ENCODE measurements at regions not wholly inside any gene's neighbourhood (a gene's known extent, or its start where the extent isn't known, plus 50 kb on each side); places are given as distances from the start of the nearest gene placed in this dataset.
A peak's percentile ranks its signal among the peaks of the same experiment; 100 is the strongest.

DNA sequence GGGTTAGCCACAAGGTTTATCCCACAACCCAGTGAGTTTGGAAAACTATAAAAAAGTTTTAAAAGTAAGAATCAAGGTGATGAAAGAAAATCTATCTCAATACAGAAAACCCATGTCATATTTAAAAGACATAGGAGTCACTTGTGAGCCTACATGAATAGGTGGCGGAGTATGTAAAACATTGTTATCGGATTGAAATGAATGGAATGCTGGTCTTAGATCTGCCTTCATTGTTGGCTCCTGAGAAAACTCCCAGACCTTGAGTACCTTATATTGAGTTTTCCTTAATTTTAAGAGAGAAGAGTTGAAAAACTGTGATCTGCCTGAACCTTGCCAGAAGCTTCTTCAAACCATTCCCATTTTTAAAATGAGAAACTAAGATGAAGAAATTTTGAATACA is 551.1 kb downstream of the EFNA5 start:
- Mint-ChIP-seq H3K4me3 (ENCODE audit: unreplicated experiment) (no peak overlapping the region), H3K36me3 (ENCODE audit: low read depth, unreplicated experiment) (no peaks in the 10 kb centered on the region), H3K4me1 (ENCODE audit: low read depth, unreplicated experiment) (peaks cover 12% of the 10 kb centered on the region), H3K27me3 (ENCODE audit: low read depth, unreplicated experiment) (no peaks in the 10 kb centered on the region), H3K9me3 (ENCODE audit: unreplicated experiment) (no peaks in the 10 kb centered on the region), H3K27ac (ENCODE audit: unreplicated experiment) (no peak overlapping the region)
- TF ChIP-seq, protein P1, sequence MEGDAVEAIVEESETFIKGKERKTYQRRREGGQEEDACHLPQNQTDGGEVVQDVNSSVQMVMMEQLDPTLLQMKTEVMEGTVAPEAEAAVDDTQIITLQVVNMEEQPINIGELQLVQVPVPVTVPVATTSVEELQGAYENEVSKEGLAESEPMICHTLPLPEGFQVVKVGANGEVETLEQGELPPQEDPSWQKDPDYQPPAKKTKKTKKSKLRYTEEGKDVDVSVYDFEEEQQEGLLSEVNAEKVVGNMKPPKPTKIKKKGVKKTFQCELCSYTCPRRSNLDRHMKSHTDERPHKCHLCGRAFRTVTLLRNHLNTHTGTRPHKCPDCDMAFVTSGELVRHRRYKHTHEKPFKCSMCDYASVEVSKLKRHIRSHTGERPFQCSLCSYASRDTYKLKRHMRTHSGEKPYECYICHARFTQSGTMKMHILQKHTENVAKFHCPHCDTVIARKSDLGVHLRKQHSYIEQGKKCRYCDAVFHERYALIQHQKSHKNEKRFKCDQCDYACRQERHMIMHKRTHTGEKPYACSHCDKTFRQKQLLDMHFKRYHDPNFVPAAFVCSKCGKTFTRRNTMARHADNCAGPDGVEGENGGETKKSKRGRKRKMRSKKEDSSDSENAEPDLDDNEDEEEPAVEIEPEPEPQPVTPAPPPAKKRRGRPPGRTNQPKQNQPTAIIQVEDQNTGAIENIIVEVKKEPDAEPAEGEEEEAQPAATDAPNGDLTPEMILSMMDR (IDR thresholded peaks at IDR 0.05; ENCODE audit: insufficient read depth, low read depth, low read length): no peak
- no peak for TF ChIP-seq EZH2 (IDR thresholded peaks at IDR 0.05; ENCODE audit: insufficient read depth, low read length)
- no peaks in the 10 kb centered on the region for H3K36me3 ChIP-seq (ENCODE audit: insufficient read depth, low read length)
- no peak overlapping the region for H2AFZ ChIP-seq (ENCODE audit: low read depth, low read length)
- no peak overlapping the region for H3K4me2 ChIP-seq (ENCODE audit: low read length)
- FAIRE-seq: no peak
- no peaks in the 10 kb centered on the region for H4K20me1 ChIP-seq (ENCODE audit: insufficient read depth, low read length)
- H3K79me2 ChIP-seq (ENCODE audit: insufficient read depth, low read length): no peaks in the 10 kb centered on the region
- no peaks in the 10 kb centered on the region for H3K4me1 ChIP-seq (ENCODE audit: insufficient read depth, low read length)
- H3K4me3 ChIP-seq (ENCODE audit: insufficient read depth, low read depth, low read length): no peak overlapping the region
- no peak overlapping the region for H3K9ac ChIP-seq (ENCODE audit: low read length)
- H3K27ac ChIP-seq (ENCODE audit: low read depth, low read length): no peak overlapping the region
- no peaks in the 10 kb centered on the region for H3K9me3 ChIP-seq (ENCODE audit: insufficient read depth, low read depth, low read length)
- H3K27me3 ChIP-seq (ENCODE audit: insufficient read depth, low read length): no peaks in the 10 kb centered on the region
- peak; percentile 25 for DNase-seq (ENCODE audit: low read depth)

DNA sequence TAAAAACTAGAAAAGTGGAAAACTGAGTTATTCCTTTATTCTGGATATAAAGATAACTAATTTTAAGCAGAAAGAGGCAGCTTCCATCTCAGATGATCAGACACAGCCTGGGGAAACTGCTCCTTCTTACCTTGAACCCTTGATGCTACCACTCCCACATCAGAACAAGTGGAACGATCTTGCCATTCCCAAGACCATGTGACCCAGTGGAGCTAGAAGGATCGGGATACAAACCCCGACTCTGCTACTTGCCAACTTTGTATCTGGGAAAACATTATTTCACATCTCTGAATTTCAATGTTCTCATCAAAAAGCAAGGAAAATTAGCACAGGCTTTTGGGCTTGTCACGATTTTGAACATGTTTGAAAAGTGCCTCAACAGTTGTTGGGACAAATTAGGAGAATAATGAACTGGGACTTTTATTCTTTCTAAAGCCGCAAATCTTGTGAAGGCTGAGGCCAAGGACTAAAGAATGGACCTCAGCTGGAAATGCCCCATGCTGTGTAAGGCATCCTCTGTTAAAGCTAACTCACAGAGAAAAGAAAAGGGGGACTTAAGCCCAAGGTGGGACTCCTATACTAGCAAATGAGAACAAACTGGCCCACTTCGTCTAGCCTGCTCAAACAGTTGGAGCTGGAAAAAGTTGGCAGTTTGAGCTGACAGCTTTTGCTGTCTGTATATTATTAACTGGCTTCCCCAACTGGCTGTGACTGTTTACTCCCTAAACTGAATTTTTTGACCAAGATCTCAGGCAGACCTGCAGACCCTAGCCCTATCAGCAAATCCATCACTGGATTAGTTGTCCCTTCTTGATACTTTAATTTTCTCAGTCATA is 552.3 kb downstream of the EFNA5 start:
- Mint-ChIP-seq H3K36me3 (ENCODE audit: low read depth, unreplicated experiment) (no peaks in the 10 kb centered on the region), H3K27me3 (ENCODE audit: low read depth, unreplicated experiment) (no peaks in the 10 kb centered on the region), H3K4me3 (ENCODE audit: unreplicated experiment) (no peak overlapping the region), H3K4me1 (ENCODE audit: low read depth, unreplicated experiment) (peaks cover 9% of the 10 kb centered on the region), H3K9me3 (ENCODE audit: unreplicated experiment) (no peaks in the 10 kb centered on the region), H3K27ac (ENCODE audit: unreplicated experiment) (no peak overlapping the region)
- DNase-seq (ENCODE audit: low read depth) (no peak), FAIRE-seq (no peak)
- Histone ChIP-seq H3K4me2 (ENCODE audit: low read length) (no peak overlapping the region), H3K4me1 (ENCODE audit: insufficient read depth, low read length) (no peaks in the 10 kb centered on the region), H3K4me3 (ENCODE audit: insufficient read depth, low read depth, low read length) (no peak overlapping the region), H3K79me2 (ENCODE audit: insufficient read depth, low read length) (no peaks in the 10 kb centered on the region), H3K27me3 (ENCODE audit: insufficient read depth, low read length) (no peaks in the 10 kb centered on the region), H3K36me3 (ENCODE audit: insufficient read depth, low read length) (no peaks in the 10 kb centered on the region), H3K27ac (ENCODE audit: low read depth, low read length) (no peak overlapping the region), H3K9me3 (ENCODE audit: insufficient read depth, low read depth, low read length) (no peaks in the 10 kb centered on the region), H3K9ac (ENCODE audit: low read length) (no peak overlapping the region), H2AFZ (ENCODE audit: low read depth, low read length) (no peak overlapping the region), H4K20me1 (ENCODE audit: insufficient read depth, low read length) (no peaks in the 10 kb centered on the region)
- TF ChIP-seq, protein P1 (IDR thresholded peaks at IDR 0.05; ENCODE audit: insufficient read depth, low read depth, low read length): no peak
- no peak for TF ChIP-seq EZH2 (IDR thresholded peaks at IDR 0.05; ENCODE audit: insufficient read depth, low read length)

DNA sequence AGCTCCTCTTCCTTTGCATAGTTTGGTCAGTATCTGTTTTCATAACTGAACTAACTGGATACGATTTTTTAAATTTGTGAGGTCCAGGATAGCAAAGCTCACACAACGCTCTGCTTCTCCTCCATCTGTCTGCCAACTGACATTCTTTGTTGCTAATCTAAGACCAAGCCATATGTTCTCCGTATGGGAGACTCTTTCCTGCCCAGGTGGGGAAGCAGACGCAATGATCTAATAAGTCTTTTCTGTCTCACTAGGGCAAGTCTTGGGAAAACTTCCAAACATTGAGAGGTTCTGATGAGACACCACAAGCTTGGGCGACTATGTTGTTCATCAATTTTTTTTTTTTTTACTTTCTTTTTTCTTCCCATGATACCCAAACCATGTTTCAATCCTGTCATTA is 558.5 kb downstream of the EFNA5 start:
- FAIRE-seq (no peak), DNase-seq (ENCODE audit: low read depth) (no peak)
- no peaks in the 10 kb centered on the region for H3K79me2 ChIP-seq (ENCODE audit: insufficient read depth, low read length)
- Mint-ChIP-seq H3K4me3 (ENCODE audit: unreplicated experiment) (no peak overlapping the region), H3K27me3 (ENCODE audit: low read depth, unreplicated experiment) (no peaks in the 10 kb centered on the region), H3K27ac (ENCODE audit: unreplicated experiment) (no peak overlapping the region), H3K9me3 (ENCODE audit: unreplicated experiment) (peaks cover 9% of the 10 kb centered on the region), H3K36me3 (ENCODE audit: low read depth, unreplicated experiment) (no peaks in the 10 kb centered on the region), H3K4me1 (ENCODE audit: low read depth, unreplicated experiment) (no peaks in the 10 kb centered on the region)
- no peak for TF ChIP-seq EZH2 (IDR thresholded peaks at IDR 0.05; ENCODE audit: insufficient read depth, low read length)
- TF ChIP-seq, protein P1 (IDR thresholded peaks at IDR 0.05; ENCODE audit: insufficient read depth, low read depth, low read length): no peak
- H3K4me2 ChIP-seq (ENCODE audit: low read length): no peak overlapping the region
- H3K27me3 ChIP-seq (ENCODE audit: insufficient read depth, low read length): no peaks in the 10 kb centered on the region
- no peak overlapping the region for H2AFZ ChIP-seq (ENCODE audit: low read depth, low read length)
- no peak overlapping the region for H3K9ac ChIP-seq (ENCODE audit: low read length)
- H3K4me1 ChIP-seq (ENCODE audit: insufficient read depth, low read length): no peaks in the 10 kb centered on the region
- no peaks in the 10 kb centered on the region for H4K20me1 ChIP-seq (ENCODE audit: insufficient read depth, low read length)
- no peaks in the 10 kb centered on the region for H3K9me3 ChIP-seq (ENCODE audit: insufficient read depth, low read depth, low read length)
- H3K4me3 ChIP-seq (ENCODE audit: insufficient read depth, low read depth, low read length): no peak overlapping the region
- H3K36me3 ChIP-seq (ENCODE audit: insufficient read depth, low read length): no peaks in the 10 kb centered on the region
- no peak overlapping the region for H3K27ac ChIP-seq (ENCODE audit: low read depth, low read length)

Data from astrocyte (in vitro differentiated cells and primary cell).